NAMALWA (cell line): ENCODE measurements at regions not wholly inside any gene's neighbourhood (a gene's known extent, or its start where the extent isn't known, plus 50 kb on each side); places are given as distances from the start of the nearest gene placed in this dataset.
"Not testable (repeated sequence)": the region's sequence is repeated elsewhere in the genome, so short reads cannot be mapped to it uniquely, and the experiment has no call there.

Experiments used
- DNase-seq: peaks from one replicate; pipeline ENCODE4 v3.0.0-alpha.2; 2015; ENCODE audit warnings: low spot score

DNA sequence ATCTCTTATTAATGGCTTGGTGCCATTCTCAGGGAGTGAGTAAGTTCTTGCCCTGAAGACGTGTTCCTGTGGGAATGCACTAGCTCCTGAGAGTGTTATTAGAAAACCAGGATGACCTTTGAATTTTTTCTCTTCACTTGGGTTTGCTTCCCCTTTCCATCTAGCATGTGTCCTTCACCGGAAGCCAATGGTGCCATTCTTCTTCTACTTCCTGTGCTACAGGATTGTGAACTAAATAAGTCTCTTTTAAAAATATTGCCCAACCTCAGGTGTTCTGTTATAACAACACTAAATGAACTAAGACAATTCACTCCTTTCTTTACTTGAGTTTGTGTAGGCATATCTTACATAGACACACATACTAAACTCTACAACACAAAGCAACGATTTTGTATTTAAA lies 447.0 kb downstream of the SOX11 start:
- DNase-seq = no peak

DNA sequence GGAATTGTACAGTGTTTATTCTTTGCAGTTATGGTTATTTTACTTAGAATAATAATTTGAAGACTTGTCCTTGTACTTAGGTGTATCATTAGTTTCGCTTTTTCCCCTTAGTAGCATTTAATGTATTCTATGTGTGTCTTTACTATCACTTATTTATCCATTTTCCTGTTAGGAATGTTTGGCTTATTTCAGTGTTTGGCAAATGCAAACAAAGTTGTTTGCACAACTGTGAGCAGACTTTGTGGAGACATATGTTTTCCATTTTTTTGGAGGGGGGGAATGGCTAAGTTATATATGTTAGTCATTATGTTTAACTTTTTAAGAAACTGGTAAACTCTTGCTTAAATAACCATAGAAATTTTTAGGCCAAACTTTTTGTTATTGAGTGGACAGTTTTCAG lies 447.7 kb downstream of the SOX11 start:
- no peak for DNase-seq

- no peak for DNase-seq
Observed at GRCh38 chr2:6140509-6140908, 448.3 kb downstream of the SOX11 start.

- peak; percentile 1 for DNase-seq
Observed at GRCh38 chr2:6143812-6144211, 451.6 kb downstream of the SOX11 start.

GRCh38 chr2:6147215-6147614 lies 455.0 kb downstream of the SOX11 start:
- not testable (repeated sequence) for DNase-seq

GRCh38 chr2:6148882-6149281 lies 456.7 kb downstream of the SOX11 start:
- no peak for DNase-seq

DNA sequence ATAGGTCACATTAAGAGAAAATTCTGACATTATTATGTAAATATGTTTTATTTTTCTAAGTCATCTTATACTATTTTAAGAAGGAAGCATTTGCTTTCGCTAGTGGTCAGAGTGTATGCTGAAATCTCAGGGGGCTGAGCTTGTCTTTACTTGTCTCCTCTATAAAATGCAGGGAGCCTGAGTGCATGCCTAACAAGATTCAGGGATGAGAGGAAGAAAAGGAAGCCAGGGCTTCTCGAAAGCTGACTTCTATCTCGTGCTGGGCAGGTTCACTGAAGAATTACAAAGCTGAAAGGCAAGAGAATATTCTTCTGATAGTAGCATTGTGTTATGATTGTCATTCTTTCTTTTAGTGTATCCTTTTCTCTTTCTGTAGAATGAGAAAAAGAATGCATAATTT lies 467.4 kb downstream of the SOX11 start:
- DNase-seq = no peak

GRCh38 chr2:6163932-6164331 lies 471.7 kb downstream of the SOX11 start:
- no peak for DNase-seq

DNA sequence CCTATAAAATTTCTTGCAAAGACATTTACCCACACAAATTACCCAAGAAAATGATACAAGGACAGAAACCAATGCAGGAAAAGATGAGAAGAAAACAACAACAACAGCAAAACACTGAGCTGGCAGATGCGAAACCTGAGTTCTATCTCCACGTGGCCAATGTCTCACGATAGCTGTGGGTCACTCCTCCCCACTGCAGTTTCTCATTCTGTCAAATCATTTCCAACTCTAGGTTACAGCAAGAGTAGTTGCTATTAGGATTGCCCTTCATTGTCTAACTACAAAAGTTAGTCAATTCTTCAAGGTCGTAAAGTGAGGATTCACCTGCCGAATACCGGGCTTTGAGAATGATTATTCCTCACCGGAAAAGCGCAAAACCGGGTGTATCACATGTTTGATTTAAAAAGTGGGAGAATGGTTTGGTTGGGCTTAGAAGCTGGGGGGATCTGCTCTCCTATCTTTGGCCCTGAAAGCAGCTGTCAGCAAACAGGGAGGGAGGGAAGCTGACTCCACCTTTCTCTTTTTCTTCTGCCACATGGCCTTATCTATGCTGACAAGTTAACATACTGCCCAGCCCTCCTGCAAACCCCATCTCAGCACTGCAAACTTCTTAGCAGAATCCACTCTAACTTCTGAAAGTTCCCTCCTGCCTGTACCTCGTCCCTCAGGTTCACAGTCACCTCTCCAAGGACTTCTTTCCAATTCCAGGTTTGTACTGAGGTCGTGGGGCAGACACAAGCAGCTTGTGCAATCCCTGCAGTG lies 473.0 kb downstream of the SOX11 start:
- DNase-seq = no peak

DNA sequence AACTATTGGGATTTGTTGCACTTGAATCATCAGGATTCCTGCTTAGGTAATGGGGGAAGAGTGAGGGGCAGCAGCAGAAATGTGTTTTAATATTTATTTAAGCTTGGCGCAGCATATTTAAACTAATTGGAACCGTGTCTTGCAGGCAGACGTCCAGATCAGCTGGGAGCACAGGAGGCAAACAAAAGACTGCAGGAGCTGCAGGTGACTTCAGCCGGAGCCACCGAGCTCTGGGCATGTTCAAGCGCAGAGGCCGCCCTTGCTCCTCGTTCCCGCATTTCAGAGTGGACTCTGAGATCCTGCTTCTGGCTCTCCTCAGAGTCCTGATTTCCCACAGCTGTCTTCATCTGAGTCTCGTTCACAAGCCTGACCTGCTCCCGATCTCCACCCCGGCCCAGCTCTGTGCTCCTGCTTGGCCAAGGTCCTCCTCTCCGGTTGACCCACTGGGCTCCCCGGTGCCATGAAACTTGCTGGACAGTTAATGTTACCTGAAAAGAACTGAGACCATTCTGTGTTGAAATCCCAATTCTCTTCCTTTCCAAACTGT lies 475.5 kb downstream of the SOX11 start:
- DNase-seq = no peak

DNA sequence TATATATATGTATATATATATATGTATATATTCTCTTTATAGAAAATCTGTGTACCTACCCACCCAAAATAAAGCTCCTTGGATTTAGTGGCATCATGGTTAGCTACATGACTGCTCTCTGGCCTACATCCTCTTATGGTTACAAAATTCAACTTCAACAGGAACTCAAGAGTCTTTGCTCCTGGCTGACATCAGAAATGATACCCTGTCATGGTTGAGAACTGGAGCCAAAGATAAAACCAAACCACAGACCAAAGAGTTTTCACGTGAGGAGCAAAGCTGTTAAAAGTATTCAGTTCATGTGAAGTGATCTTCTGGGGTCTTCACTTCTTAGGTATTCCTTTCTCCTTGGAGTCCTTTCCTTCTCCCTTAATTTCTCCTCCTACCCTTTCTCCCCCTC lies 476.3 kb downstream of the SOX11 start:
- no peak for DNase-seq

DNA sequence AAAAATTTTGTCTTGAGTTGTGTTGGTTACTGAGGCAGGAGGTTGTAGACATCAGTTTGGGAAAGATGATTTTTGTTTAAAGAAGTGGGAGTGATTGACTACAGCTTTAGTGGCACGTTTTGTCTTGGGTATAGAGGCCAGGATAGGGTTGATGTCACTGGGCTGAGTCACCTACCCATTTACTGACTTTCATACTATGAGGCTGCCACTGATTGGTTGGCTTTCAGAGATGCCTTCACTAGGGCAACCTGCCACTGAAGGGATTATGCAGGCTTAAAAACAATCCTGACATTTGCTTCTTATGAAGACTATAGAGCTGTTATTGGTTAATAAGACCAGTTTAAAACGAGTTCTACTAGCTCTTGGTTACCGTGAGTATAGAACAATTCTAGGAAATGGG lies 479.1 kb downstream of the SOX11 start:
- no peak for DNase-seq

- DNase-seq = no peak
Observed at GRCh38 chr2:6177811-6178210, 485.6 kb downstream of the SOX11 start.

DNA sequence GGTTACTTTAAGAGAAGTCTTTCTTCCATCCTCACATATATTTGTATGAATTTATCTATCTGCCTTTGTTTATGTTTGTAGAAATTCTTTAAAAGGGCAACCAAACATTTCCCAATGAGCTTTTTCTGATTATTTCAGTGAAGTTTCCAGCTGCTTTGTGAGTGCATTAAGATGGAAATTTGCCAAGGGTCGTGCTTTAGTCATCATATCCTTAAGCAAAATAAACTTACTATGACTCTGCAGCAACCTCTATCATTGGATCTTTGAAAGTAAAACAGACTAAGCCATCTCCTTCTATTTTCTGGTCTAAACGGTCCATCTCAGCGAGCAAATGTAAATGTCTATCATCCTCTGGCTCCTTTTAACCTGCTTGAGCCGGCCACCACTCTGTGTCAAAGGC lies 489.3 kb downstream of the SOX11 start:
- no peak for DNase-seq

- no peak for DNase-seq
Observed at GRCh38 chr2:6181926-6182325, 489.7 kb downstream of the SOX11 start.

GRCh38 chr2:6183226-6183625 lies 491.0 kb downstream of the SOX11 start:
- DNase-seq = no peak

DNA sequence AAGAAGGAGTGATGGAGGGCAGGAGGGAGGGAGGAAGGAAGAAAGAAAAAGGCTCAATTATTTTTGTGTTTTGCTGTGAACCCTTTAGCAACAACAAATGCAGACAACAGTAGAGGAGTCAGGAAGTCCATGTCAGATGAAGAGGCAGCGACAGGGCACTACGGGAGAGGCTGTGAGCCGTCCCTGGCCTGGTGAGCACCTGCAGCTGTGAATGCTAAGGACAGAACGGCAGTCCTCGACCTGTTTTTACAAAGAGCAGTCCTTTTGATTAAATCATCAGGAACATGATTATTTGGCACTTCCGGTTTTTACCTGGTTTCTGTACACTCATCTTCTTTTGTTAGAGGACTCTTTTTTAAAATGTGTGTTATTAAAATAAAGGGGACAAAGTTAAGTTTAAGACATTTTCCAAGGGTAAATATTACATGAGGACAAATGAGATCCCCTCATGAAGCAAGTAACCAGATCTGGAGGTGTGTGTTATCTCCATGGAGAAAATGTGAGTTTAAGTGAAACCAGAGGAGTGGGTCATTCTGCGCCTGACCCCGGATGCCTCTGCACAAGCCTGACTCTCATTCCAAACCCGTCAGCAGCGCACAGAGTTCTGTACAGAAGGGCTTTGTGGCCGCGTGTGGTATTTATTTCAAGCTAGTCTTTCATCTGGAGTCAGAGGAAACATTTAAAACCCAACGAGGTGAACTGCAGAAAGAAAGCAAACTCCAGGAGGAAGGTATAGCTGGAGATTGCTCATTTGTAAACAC lies 492.5 kb downstream of the SOX11 start:
- no peak for DNase-seq

GRCh38 chr2:6186332-6187151 lies 494.4 kb downstream of the SOX11 start:
- DNase-seq = no peak

DNA sequence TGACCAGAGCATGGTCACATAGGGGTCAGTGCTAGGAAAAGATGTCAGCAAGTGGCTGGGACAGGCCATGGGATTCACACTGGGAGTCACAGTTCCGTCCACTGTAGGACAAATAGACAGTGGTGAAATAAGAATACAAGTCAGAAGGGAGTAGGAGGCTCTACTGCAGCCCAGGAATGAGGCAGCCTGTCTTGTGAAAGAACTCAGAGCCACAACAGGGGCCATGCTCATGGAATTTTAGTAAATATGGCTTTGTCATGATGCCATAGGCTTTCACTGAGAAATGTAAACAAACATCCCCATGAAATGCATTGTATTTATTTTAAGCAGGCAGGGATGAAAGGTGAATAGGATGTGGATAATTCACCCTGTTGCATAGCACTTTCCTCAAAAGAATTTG lies 504.3 kb downstream of the SOX11 start:
- DNase-seq = no peak

GRCh38 chr2:6198370-6198919 lies 506.3 kb downstream of the SOX11 start:
- DNase-seq = not testable (repeated sequence)

- no peak for DNase-seq
Observed at GRCh38 chr2:6202756-6203155, 510.6 kb downstream of the SOX11 start.

- no peak for DNase-seq
Observed at GRCh38 chr2:6203291-6203959, 511.2 kb downstream of the SOX11 start.
